Glomerular endothelial cell (primary cell): ENCODE measurements at regions not wholly inside any gene's neighbourhood (a gene's known extent, or its start where the extent isn't known, plus 50 kb on each side); places are given as distances from the start of the nearest gene placed in this dataset.

Source experiments
- DNase-seq: peaks from one replicate; pipeline ENCODE4 v3.0.0-alpha.2; 2011; ENCODE audit warnings: low read depth, low spot score; ENCODE audit errors: extremely low read depth

- no peak for DNase-seq
These were observed 113.1 kb upstream of the SLC45A1 start for GRCh38 chr1:8204826-8205225.

DNA sequence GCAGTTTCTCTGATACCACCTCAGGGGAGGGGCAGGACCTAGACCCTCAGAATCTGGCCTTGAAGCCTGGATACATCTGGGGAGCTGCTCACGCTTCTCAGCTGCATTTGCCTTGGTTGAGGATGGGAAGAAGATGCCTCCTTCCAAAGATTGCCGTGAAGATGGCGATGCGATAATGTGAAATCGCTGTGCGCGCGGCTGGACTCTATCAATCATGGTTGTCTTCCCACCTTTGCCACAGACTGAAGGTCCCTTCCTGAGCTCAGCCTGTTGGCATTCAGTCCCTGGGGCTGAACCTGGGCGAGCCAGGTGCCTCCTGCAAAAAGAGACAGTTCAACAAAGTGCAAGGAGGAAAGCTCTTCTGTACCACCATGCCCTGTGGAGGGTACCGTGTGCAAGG is 114.4 kb upstream of the SLC45A1 start:
- DNase-seq = no peak

DNA sequence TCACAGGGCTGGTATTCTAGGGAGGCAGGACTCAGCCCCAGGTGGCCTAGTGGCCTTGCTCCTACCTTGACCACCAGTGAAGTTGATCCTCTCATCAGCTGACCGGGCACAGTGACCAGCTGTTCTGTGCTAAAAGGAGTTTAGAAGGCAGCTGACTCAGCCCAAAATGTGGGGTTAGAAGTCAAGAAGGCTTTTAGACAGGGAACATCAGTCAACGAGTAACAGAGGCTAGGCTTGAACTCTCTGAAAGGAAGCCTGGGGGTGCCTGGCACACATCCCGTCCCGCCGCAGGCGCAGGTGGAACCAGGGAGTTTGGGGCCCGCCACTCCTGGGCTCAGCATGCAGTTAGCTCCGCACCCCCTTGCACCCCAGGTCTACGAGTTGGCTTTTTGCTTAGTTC is 114.9 kb upstream of the SLC45A1 start:
- no peak for DNase-seq

DNA sequence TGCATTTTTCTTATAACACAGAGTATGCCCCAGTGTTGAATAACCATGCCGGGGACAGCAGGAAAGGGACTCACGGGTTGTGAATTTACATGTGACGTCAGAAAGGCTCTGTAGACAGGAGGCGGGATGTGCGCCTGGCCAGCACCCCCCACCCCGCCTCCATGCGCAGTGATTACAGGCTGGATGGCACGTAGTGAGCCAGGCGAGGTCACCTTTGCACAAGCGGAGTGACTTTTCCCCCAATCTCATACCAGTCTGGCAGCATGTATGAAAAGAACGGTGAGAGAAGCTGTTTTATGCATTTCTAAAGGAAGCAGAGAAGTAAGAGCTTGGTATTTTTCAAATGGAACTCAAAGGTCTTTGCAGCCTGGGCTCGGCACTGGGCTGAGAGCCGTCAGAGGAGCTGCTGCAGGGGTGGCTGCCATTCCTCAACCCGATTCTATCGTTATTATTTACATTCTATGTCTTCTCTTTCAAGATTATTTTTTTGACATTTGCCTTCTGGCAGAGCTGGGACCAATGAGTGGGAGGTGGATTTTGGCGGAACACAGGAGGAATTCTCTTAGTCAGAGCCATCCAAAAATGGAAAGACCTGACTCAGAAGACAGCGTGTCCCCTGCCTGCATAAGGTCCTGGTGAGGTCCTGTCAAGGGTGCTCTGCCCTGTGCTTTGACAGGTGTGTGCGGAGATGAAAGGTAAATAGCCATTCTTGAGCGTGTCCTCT is 115.6 kb upstream of the SLC45A1 start:
- no peak for DNase-seq

- no peak for DNase-seq
These were observed 116.5 kb upstream of the SLC45A1 start for GRCh38 chr1:8201331-8201861.

DNA sequence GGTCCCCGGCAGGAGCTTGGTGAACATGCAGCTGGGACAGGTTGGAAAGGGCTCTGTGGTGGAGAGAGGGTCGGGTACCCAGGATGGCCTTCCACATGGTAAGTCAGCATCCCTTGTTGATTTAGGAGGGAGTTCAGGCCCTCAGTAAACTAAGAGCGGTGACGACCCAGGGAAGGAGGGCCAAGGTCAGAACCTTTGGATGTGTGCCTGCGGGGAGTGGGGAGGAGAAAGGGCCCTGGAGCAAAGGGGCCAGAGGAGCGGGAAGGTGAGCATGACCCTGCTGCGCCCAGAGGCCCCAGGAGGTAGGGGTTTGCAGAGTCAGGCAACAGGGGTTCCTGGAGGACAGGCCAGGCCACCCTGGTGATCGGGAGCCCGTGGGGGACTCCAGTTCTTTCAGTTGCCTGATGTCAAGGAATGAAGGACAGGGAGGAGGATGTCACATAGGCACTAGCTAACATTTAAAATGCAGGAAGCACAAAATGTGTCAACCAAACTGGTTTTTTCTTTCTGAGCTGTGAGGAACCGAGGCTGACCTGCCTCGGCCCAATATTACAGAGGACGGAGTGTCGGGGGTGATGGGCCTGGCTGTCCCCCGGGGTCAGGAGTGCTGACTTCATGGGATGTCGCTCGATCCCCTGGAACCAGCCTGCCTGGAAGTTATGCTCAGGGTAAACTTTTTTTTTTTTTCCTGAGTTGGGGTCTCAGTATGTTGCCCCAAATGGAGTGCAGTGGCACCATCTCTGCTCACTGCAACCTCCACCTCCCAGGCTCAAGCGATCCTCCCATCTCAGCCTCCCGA is 117.4 kb upstream of the SLC45A1 start:
- no peak for DNase-seq

- no peak for DNase-seq
These were observed 119.4 kb upstream of the SLC45A1 start for GRCh38 chr1:8198522-8198921.

DNA sequence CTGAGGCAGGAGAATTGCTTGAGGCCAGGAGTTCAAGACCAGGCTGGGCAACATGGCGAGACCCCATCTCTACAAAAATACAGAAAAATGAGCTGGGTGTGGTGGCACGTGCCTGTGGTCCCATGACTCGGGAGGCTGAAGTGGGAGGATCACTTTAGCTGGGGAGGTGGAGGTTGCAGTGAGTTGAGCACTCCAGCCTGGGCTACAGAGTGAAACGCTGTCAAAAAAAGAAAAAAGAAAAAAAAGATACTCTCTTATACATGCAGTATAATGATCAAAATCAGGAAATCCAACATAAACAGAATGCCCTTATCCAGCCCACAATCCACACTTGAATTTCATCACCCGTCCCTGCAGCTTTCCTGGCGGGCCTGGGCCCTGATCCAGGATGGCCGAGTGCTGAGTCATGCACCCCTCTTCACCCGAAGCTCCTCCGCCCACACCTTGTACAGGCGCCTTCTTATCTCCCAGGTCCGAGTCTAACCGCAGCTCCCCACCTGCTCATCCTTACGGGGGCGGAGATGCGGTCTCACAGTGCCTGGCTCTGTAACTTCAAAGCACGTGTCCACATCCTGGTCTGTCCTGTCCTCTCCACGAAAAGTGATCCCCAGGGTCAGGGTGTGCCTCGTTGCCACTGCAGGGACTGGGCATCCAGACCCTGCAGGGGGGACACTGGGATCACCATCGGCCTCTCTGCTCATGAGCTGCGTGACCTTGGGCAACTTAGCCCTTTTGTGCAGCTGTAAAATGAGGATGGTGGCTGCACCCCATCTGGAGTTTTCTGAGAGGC is 120.2 kb upstream of the SLC45A1 start:
- DNase-seq = no peak

GRCh38 chr1:8194481-8195227 is 123.3 kb upstream of the SLC45A1 start:
- DNase-seq = no peak

DNA sequence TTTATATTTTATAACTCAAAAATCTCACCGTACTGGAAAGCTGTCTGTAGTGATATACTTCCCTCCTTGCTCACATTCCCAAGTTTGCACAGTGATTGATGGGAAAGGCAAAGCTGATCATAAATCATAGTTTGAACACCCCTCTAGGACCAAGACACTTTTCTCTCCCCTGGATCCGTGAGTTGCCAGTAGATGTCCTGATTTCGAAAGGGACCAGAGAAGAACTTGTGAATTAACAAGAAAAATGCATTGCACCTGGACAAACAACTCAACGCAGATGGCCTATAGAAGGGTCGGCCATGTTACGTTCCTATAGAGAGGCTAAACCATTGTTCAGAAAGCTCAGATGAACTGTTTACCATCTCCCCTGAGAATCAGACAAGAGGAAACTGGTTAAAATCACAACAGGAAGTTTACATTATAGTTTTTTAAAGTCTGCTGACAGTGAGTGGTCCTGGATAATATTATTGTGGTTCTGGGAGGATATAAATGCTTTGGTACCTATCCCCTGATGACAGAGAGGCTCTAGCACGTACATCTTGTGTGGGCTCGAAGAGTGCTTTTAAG is 124.0 kb upstream of the SLC45A1 start:
- no peak for DNase-seq

GRCh38 chr1:8191474-8191873 is 126.4 kb upstream of the SLC45A1 start:
- DNase-seq = no peak

DNA sequence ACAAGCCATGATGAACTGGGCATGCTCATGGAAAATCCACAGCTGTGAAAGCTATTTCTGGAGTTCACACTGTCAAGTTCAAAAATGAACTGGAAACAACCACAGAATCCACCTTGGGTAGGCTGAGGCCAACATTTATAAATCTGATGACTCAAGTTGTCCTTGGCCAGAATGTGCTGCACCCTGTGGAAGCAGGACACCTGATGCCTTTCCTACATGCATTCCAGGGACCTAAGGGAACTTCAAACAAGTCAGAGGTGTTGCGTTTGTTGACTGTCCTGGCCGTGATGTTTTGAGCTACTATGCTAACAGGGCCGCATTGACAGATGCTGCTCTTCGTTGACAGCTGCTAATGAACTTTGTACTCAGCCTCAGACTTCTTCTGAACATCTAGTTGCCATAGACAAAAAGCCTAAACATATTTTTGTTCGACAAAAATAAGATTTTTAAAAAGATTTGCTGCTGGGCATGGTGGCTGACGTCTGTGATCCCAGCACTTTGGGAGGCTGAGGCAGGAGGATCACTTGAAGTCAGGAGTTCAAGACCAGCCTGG is 127.9 kb upstream of the SLC45A1 start:
- no peak for DNase-seq

GRCh38 chr1:8185400-8185799 is 132.5 kb upstream of the SLC45A1 start:
- no peak for DNase-seq

- DNase-seq = no peak
These were observed 133.6 kb upstream of the SLC45A1 start for GRCh38 chr1:8184301-8184700.

DNA sequence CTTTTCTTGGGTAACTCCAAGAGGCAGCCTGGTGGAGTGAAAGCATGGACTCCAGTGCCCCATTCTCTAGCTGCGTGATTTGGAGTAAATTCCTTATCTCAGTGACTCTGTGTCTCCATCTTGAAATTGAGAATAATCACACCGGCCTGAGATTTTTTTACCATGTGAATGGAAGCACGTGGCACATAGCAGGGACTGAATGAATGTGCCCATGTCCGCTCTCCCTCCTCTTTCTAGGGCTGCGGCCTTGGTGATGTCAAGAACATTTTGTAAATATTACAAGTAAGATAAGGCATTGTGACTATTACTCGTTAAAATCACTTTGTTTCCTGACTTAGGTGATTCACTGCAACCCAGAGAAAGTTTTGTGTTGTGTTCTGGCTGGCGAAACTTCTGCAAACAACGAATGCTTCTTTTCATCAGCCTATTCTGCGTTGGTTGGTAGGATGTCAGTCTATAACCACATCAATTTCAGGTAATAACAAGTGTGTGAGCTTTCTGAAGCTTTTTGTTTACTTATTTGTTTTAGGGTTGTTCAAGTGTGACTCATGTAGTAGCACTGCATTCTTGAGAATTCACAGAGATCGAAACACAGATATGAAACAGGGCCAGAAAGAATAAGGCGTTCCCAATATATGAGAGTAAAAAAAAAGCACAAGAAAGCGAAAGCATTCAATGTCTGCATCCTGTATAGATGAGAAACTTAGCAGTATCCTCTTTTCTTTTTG is 135.7 kb upstream of the SLC45A1 start:
- peak; percentile 93 for DNase-seq

- no peak for DNase-seq
These were observed 138.7 kb upstream of the SLC45A1 start for GRCh38 chr1:8179132-8179793.

DNA sequence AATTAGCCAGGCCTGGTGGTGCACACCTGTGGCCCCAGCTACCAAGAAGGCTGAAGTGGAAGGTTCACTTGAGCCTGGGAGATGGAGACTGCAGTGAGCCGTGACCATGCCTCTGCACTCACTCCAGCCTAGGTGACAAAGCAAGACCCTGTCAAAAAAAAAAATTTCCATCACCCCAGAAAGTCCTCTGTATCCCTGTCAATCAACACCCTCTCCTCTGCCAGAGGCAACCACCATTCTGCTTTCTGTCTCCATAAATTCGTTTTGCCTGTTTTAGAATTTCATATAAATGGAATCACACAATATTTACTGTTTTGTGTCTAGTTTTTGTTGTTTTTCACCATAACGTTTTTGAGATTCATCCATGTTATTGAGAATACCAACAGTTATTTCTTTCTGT is 141.6 kb upstream of the SLC45A1 start:
- no peak for DNase-seq

GRCh38 chr1:8174807-8175206 is 143.1 kb upstream of the SLC45A1 start:
- no peak for DNase-seq
